ENCODE measurements at regions not wholly inside any gene's neighbourhood (a gene's known extent, or its start where the extent isn't known, plus 50 kb on each side); places are given as distances from the start of the nearest gene placed in this dataset.

- Histone ChIP-seq H3K27me3 (ENCODE audit: low read depth, low read length) (no peaks in the 10 kb centered on the region), H3K9me3 (ENCODE audit: control insufficient read depth in 1 of 2, low read length in 2 of 2) (no peaks in the 10 kb centered on the region), H3K27ac (ENCODE audit: low read length) (peak overlapping the region; percentile 77), H3K4me3 (ENCODE audit: low read depth in 1 of 2, low read length in 2 of 2) (peak overlapping the region in 1 of 2 donors; percentile 52), H3K4me1 (ENCODE audit: control insufficient read depth in 1 of 2, insufficient read depth in 2 of 2, low read length in 2 of 2) (no peaks in the 10 kb centered on the region), H3K36me3 (ENCODE audit: control insufficient read depth in 1 of 2, insufficient read depth in 2 of 2, low read length in 2 of 2) (no peaks in the 10 kb centered on the region)
Measured at GRCh38 chr3:73766599-73767381, 142.0 kb upstream of the PDZRN3 start.

GRCh38 chr3:73765878-73766545 lies 141.3 kb upstream of the PDZRN3 start:
- no peaks in the 10 kb centered on the region for H3K36me3 ChIP-seq (ENCODE audit: control insufficient read depth in 1 of 2, insufficient read depth in 2 of 2, low read length in 2 of 2)
- no peaks in the 10 kb centered on the region for H3K27me3 ChIP-seq (ENCODE audit: low read depth, low read length)
- no peaks in the 10 kb centered on the region for H3K4me1 ChIP-seq (ENCODE audit: control insufficient read depth in 1 of 2, insufficient read depth in 2 of 2, low read length in 2 of 2)
- H3K9me3 ChIP-seq (ENCODE audit: control insufficient read depth in 1 of 2, low read length in 2 of 2): no peaks in the 10 kb centered on the region
- H3K4me3 ChIP-seq (ENCODE audit: low read depth in 1 of 2, low read length in 2 of 2): no peak overlapping the region
- peak overlapping the region; percentile 36 for H3K27ac ChIP-seq (ENCODE audit: low read length)

GRCh38 chr3:73762855-73763254 lies 138.1 kb upstream of the PDZRN3 start:
- Histone ChIP-seq H3K27me3 (ENCODE audit: low read depth, low read length) (no peaks in the 10 kb centered on the region), H3K4me3 (ENCODE audit: low read depth in 1 of 2, low read length in 2 of 2) (no peak overlapping the region), H3K4me1 (ENCODE audit: control insufficient read depth in 1 of 2, insufficient read depth in 2 of 2, low read length in 2 of 2) (no peaks in the 10 kb centered on the region)

DNA sequence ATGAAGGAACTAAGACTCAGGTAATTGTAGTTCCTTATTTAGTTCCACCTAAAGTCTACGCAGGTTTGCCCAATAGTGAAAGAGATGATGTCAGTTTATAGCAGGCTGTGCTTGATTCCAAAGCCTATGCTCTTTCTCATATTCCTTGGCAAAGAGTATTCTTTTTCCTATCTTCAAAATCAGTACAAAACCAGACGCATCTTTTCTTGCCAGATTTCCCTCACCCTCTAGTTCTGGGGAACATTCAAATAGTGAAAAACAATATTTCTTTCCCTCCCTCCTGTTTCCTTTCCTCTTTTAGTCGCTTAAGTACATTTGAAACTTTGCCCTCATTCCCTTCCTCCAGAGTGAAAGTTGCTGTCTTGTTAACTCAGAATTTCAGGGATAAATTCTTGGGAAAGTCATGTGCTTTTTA lies 134.6 kb upstream of the PDZRN3 start:
- H3K4me3 ChIP-seq (ENCODE audit: low read depth in 1 of 2, low read length in 2 of 2): no peak overlapping the region
- no peaks in the 10 kb centered on the region for H3K9me3 ChIP-seq (ENCODE audit: control insufficient read depth in 1 of 2, low read length in 2 of 2)
- H3K36me3 ChIP-seq (ENCODE audit: control insufficient read depth in 1 of 2, insufficient read depth in 2 of 2, low read length in 2 of 2): no peaks in the 10 kb centered on the region
- no peaks in the 10 kb centered on the region for H3K4me1 ChIP-seq (ENCODE audit: control insufficient read depth in 1 of 2, insufficient read depth in 2 of 2, low read length in 2 of 2)
- H3K27me3 ChIP-seq (ENCODE audit: low read depth, low read length): no peaks in the 10 kb centered on the region
- H3K27ac ChIP-seq (ENCODE audit: low read length): peak overlapping the region; percentile 37

More at GRCh38 chr3:73762855-73763254, 138.1 kb upstream of the PDZRN3 start:
- Histone ChIP-seq H3K36me3 (ENCODE audit: control insufficient read depth in 1 of 2, insufficient read depth in 2 of 2, low read length in 2 of 2) (no peaks in the 10 kb centered on the region), H3K27ac (ENCODE audit: low read length) (no peak overlapping the region), H3K9me3 (ENCODE audit: control insufficient read depth in 1 of 2, low read length in 2 of 2) (no peaks in the 10 kb centered on the region)

GRCh38 chr3:73757536-73757935 lies 132.8 kb upstream of the PDZRN3 start:
- H3K4me3 ChIP-seq (ENCODE audit: low read depth in 1 of 2, low read length in 2 of 2): no peak overlapping the region
- H3K27me3 ChIP-seq (ENCODE audit: low read depth, low read length): no peaks in the 10 kb centered on the region

DNA sequence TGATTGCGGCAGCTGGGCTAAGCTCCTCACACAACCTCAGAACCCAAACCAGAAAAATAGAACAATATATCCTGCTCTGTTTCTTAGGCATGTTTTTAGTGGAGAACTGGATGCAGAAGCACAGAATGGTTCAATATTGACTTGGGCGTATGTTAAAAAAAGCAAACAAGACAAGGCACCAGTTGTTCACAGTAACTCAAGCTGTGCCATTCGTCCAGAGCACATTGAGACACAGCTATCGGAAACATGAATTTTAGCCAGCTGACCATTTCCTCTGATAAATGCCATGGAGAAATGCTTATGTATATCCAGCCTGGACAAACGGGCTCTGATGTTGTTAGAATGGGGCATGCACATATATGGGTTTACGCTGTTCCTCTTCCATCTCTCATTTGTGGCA lies 129.2 kb upstream of the PDZRN3 start:
- H3K4me3 ChIP-seq (ENCODE audit: low read depth in 1 of 2, low read length in 2 of 2): no peak overlapping the region
- H3K27ac ChIP-seq (ENCODE audit: low read length): no peak overlapping the region
- H3K36me3 ChIP-seq (ENCODE audit: control insufficient read depth in 1 of 2, insufficient read depth in 2 of 2, low read length in 2 of 2): no peaks in the 10 kb centered on the region
- no peaks in the 10 kb centered on the region for H3K9me3 ChIP-seq (ENCODE audit: control insufficient read depth in 1 of 2, low read length in 2 of 2)
- no peaks in the 10 kb centered on the region for H3K4me1 ChIP-seq (ENCODE audit: control insufficient read depth in 1 of 2, insufficient read depth in 2 of 2, low read length in 2 of 2)
- no peaks in the 10 kb centered on the region for H3K27me3 ChIP-seq (ENCODE audit: low read depth, low read length)

More at GRCh38 chr3:73757536-73757935, 132.8 kb upstream of the PDZRN3 start:
- Histone ChIP-seq H3K9me3 (ENCODE audit: control insufficient read depth in 1 of 2, low read length in 2 of 2) (no peaks in the 10 kb centered on the region), H3K4me1 (ENCODE audit: control insufficient read depth in 1 of 2, insufficient read depth in 2 of 2, low read length in 2 of 2) (no peaks in the 10 kb centered on the region), H3K27ac (ENCODE audit: low read length) (no peak overlapping the region), H3K36me3 (ENCODE audit: control insufficient read depth in 1 of 2, insufficient read depth in 2 of 2, low read length in 2 of 2) (no peaks in the 10 kb centered on the region)

GRCh38 chr3:73752338-73752737 lies 127.6 kb upstream of the PDZRN3 start:
- Histone ChIP-seq H3K9me3 (ENCODE audit: control insufficient read depth in 1 of 2, low read length in 2 of 2) (no peaks in the 10 kb centered on the region), H3K27ac (ENCODE audit: low read length) (no peak overlapping the region), H3K36me3 (ENCODE audit: control insufficient read depth in 1 of 2, insufficient read depth in 2 of 2, low read length in 2 of 2) (no peaks in the 10 kb centered on the region), H3K4me1 (ENCODE audit: control insufficient read depth in 1 of 2, insufficient read depth in 2 of 2, low read length in 2 of 2) (no peaks in the 10 kb centered on the region), H3K4me3 (ENCODE audit: low read depth in 1 of 2, low read length in 2 of 2) (no peak overlapping the region), H3K27me3 (ENCODE audit: low read depth, low read length) (no peaks in the 10 kb centered on the region)

GRCh38 chr3:73746623-73747022 lies 121.9 kb upstream of the PDZRN3 start:
- Histone ChIP-seq H3K9me3 (ENCODE audit: control insufficient read depth in 1 of 2, low read length in 2 of 2) (no peaks in the 10 kb centered on the region), H3K27ac (ENCODE audit: low read length) (no peak overlapping the region), H3K4me3 (ENCODE audit: low read depth in 1 of 2, low read length in 2 of 2) (no peak overlapping the region), H3K36me3 (ENCODE audit: control insufficient read depth in 1 of 2, insufficient read depth in 2 of 2, low read length in 2 of 2) (no peaks in the 10 kb centered on the region), H3K27me3 (ENCODE audit: low read depth, low read length) (no peaks in the 10 kb centered on the region), H3K4me1 (ENCODE audit: control insufficient read depth in 1 of 2, insufficient read depth in 2 of 2, low read length in 2 of 2) (no peaks in the 10 kb centered on the region)

GRCh38 chr3:73745526-73746191 lies 120.9 kb upstream of the PDZRN3 start:
- no peaks in the 10 kb centered on the region for H3K4me1 ChIP-seq (ENCODE audit: control insufficient read depth in 1 of 2, insufficient read depth in 2 of 2, low read length in 2 of 2)
- H3K27me3 ChIP-seq (ENCODE audit: low read depth, low read length): no peaks in the 10 kb centered on the region

DNA sequence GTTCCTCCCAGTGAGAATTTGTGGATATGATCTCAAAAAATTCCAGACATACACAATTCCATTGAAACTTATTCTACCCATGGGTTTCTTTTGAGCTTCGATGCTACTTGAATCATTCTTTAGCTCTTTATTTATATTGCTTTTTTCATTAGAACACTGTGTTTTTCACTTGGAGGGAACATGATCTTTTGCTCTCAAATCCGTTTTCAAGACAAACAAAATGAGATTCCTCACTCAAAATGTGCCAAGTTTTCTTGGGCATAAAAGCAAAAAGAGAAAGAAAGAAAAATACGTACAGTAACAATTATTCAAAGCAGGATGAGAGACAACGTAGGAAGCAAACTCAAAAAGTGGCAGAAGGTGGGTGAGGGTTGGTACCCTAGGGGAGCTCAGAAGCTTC lies 118.8 kb upstream of the PDZRN3 start:
- Histone ChIP-seq H3K9me3 (ENCODE audit: control insufficient read depth in 1 of 2, low read length in 2 of 2) (no peaks in the 10 kb centered on the region), H3K4me1 (ENCODE audit: control insufficient read depth in 1 of 2, insufficient read depth in 2 of 2, low read length in 2 of 2) (no peaks in the 10 kb centered on the region), H3K4me3 (ENCODE audit: low read depth in 1 of 2, low read length in 2 of 2) (no peak overlapping the region), H3K27ac (ENCODE audit: low read length) (no peak overlapping the region), H3K36me3 (ENCODE audit: control insufficient read depth in 1 of 2, insufficient read depth in 2 of 2, low read length in 2 of 2) (no peaks in the 10 kb centered on the region), H3K27me3 (ENCODE audit: low read depth, low read length) (no peaks in the 10 kb centered on the region)

More at GRCh38 chr3:73745526-73746191, 120.9 kb upstream of the PDZRN3 start:
- Histone ChIP-seq H3K9me3 (ENCODE audit: control insufficient read depth in 1 of 2, low read length in 2 of 2) (no peaks in the 10 kb centered on the region), H3K27ac (ENCODE audit: low read length) (no peak overlapping the region), H3K36me3 (ENCODE audit: control insufficient read depth in 1 of 2, insufficient read depth in 2 of 2, low read length in 2 of 2) (no peaks in the 10 kb centered on the region), H3K4me3 (ENCODE audit: low read depth in 1 of 2, low read length in 2 of 2) (no peak overlapping the region)

- Histone ChIP-seq H3K27ac (ENCODE audit: low read length) (no peak overlapping the region), H3K9me3 (ENCODE audit: control insufficient read depth in 1 of 2, low read length in 2 of 2) (no peaks in the 10 kb centered on the region), H3K4me1 (ENCODE audit: control insufficient read depth in 1 of 2, insufficient read depth in 2 of 2, low read length in 2 of 2) (no peaks in the 10 kb centered on the region), H3K27me3 (ENCODE audit: low read depth, low read length) (no peaks in the 10 kb centered on the region), H3K4me3 (ENCODE audit: low read depth in 1 of 2, low read length in 2 of 2) (no peak overlapping the region), H3K36me3 (ENCODE audit: control insufficient read depth in 1 of 2, insufficient read depth in 2 of 2, low read length in 2 of 2) (no peaks in the 10 kb centered on the region)
Measured at GRCh38 chr3:73739791-73740453, 115.2 kb upstream of the PDZRN3 start.

Measured in muscle layer of duodenum (tissue), 2 donors.